ENCODE measurements at regions not wholly inside any gene's neighbourhood (a gene's known extent, or its start where the extent isn't known, plus 50 kb on each side); places are given as distances from the start of the nearest gene placed in this dataset.
"Not testable (repeated sequence)": the region's sequence is repeated elsewhere in the genome, so short reads cannot be mapped to it uniquely, and the experiment has no call there.

DNA sequence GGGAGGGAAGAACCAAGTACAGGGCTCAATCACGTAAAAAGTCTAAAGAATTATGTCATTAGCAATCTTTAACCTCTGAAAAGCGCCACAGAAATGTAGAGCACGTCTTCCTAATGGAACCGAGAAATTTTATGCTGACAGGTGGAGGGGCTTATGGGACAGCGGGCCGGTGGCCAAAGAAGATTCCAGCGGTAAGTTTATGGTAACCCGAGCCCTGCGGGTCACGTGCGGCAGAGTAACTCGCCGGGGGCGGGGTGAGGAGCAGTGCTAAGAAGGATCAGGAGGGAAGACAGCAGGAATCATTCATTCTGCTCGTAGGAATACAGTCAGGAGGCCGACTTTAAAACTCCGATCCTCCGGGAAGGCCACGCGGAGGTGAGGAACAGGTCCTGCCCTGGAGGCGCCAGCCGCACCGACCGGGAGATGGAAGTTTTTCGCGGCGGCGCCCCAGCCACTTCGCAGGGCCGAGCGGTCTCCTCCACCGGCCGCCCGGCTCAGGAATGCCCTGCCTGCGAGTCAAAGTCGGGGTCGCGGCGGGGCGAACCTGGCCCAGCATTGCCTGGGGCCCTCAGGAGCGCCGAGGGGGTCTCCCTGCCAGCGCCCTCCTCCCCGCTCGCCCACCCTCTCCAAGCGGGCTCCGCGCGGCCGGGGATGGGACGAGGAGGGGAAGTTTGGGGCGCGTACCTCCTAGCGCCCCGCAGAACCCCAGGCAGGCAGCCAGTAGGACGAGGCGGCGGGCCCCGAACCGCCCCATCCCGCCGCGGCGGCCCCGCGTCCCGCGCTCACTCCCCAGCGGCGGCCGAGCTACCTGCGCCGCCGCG, 101.8 kb downstream of the ESM1 start:
- no peak for DNase-seq

DNA sequence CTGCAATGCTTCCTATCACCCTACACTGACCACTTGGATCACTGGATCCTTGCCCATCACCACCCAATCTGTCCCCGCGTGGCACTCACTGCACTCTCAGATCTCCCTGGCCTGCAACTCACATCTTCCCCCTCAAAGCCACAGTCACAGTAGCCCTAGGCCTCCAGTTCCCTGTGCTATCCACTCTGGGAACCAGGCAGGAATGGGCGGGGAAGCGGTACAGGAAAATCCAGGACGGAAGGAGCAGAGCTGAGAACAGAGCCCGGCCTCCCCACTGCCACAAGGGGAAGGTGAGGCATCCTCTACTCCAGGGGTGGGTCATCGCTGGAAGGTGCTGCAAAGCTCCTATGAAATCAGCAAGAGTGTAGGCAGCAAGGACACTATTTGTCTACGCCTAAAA, 102.6 kb downstream of the ESM1 start:
- no peak for DNase-seq

GRCh38 chr5:54882101-54882500, 103.3 kb downstream of the ESM1 start:
- no peak for DNase-seq

DNA sequence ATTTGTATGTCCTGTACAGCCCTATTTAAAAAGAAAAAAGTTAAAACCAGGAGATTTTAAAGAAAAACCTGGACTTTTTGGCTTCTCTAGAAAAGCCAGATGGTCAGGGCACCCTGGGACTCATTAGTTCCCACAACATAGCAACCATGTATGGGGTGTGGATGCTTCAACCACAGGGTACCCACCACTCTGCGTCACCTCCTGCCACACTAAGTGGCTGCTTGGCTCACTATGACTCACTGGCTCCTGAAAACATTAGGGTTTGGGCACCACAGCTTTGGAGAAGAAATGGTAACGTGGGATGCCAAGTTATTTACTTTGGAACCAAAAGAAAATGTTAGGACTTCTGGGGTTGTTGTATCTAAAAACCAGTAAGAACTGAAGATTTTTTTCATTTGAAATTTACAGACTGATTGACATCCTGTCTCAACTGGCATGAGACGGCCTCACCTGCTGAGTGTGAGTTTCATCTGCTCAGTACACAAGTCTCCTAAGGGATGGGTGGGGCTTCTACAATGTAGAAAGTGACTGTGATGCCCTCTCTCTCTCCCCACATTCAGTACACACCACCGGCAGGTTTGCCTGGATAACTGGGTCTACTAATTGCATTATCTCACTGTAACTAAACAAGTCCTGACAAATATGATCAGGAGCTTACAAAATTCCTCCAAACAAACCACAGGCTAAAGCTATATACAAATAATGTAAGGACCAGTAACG, 103.9 kb downstream of the ESM1 start:
- no peak for DNase-seq

DNA sequence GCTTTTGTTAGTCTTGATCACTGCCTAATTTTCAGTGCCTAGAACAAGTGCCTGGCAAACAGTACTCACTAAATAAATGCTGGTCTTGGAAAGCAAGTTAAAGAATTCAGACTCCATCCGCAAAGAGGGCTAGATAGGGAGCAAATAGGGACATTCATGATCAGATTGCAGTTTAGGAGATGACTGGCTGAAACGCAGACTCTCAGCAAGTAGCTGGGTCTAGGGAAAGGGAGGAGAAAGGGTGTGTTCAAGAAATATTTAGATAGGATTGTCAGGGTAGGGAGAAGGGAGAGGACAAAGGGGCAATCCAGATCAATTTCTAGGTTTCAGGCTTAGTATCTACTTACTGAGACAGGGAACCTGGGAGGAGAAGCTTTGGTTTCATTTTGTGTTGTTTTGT, 108.4 kb downstream of the ESM1 start:
- no peak for DNase-seq

GRCh38 chr5:54876556-54876955, 108.8 kb downstream of the ESM1 start:
- no peak for DNase-seq

GRCh38 chr5:54874337-54875021, 110.9 kb downstream of the ESM1 start:
- no peak for DNase-seq

DNA sequence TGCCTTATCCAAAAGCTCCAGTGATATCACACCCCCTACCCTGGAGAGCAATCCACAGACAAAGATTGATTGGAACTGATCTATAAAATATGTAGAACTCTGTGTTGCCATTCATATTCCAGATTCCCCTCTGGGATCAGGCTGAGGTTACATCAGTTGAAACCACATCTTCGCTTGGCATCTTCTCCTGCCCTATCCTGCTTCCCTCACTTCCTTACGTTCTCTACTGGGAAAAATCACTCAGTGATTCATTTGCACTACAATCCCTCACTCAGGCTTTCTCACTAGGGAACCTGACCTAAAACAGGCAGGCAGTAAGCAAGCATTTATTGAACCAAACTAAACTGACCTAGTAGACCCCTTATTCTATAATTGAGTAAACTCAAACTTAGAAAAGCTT, 111.7 kb downstream of the ESM1 start:
- no peak for DNase-seq

- DNase-seq = no peak
Observed at GRCh38 chr5:54872810-54873209, 112.6 kb downstream of the ESM1 start.

DNA sequence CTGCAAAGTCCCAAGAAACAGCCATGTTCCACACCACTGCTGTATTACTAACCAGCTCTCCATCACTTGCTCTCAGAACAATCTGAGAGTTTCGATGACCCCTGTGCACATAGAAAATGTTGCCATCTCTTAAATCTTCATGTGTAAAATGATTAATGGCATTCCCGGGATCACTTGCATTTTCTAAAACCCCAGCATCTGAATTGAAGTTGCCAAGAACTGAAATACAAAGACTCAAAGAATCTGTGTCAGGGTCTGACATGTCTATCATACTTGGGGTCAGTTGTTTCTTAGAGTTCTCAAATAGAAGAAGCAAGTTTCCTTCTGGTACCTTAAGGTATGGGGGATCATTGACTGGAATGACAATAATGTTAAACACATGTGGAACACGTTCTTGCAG, 115.1 kb downstream of the ESM1 start:
- DNase-seq = no peak

GRCh38 chr5:54869691-54870090, 115.7 kb downstream of the ESM1 start:
- no peak for DNase-seq

GRCh38 chr5:54868511-54869483, 116.6 kb downstream of the ESM1 start:
- no peak for DNase-seq

DNA sequence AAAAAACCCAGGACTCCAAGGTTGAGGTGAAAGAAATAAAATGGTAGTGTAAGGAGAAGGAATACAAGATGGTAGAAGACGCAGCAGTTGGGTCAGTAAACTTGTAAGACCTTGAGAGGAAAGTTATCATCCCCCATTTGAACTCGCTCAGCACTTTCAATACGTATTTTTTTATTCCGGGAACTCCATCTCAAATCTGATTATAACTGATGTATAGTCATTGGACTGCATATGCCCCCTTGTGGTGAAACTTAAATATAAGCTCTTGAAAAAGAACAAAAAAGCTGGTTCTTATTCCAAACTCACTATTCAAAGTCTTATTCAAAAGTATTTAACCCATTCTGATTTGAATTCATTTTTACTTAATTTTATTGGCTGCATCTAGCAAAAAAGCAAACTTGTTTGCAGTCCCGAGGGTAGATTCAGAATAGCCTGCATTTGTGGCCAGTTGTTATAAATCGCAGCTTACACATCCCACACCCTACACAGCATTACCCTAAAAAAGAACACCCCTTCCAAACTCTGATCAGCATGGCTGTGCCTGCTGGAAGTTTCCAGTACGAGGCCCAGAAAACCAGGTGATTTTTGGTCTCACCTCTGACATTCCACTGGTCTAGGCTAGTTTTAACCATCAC, 118.0 kb downstream of the ESM1 start:
- no peak for DNase-seq

DNA sequence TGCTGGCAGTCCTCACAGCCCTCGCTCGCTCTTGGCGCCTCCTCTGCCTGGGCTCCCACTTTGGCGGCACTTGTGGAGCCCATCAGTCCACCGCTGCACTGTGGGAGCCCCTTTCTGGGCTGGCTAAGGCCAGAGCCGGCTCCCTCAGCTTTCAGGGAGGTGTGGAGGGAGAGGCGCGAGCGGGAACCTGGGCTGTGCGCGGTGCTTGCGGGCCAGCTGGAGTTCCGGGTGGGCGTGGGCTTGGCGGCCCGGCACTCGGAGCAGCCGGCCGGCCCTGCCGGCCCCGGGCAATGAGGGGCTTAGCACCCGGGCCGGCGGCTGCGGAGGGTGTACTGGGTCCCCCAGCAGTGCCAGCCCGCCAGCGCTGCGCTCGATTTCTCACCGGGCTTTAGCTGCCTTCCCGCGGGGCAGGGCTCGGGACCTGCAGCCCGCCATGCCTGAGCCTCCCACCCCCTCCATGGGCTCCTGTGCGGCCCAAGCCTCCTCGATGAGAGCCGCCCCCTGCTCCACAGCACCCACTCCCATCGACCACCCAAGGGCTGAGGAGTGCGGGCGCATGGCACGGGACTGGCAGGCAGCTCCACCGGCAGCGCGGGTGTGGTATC, 120.4 kb downstream of the ESM1 start:
- not testable (repeated sequence) for DNase-seq

GRCh38 chr5:54862036-54862435, 123.4 kb downstream of the ESM1 start:
- DNase-seq = no peak

GRCh38 chr5:54861212-54861894, 124.0 kb downstream of the ESM1 start:
- DNase-seq = no peak

- no peak for DNase-seq
Observed at GRCh38 chr5:54860321-54860720, 125.1 kb downstream of the ESM1 start.

- DNase-seq = no peak
Observed at GRCh38 chr5:54859316-54859715, 126.1 kb downstream of the ESM1 start.

GRCh38 chr5:54854883-54855581, 130.4 kb downstream of the ESM1 start:
- DNase-seq = no peak

GRCh38 chr5:54852007-54852406, 133.4 kb downstream of the ESM1 start:
- no peak for DNase-seq

Data from activated gamma-delta T cell treated with Interleukin-2 at 50 U/mL for 16 hours (primary cell).